ENCODE measurements at regions not wholly inside any gene's neighbourhood (a gene's known extent, or its start where the extent isn't known, plus 50 kb on each side); places are given as distances from the start of the nearest gene placed in this dataset.

DNA sequence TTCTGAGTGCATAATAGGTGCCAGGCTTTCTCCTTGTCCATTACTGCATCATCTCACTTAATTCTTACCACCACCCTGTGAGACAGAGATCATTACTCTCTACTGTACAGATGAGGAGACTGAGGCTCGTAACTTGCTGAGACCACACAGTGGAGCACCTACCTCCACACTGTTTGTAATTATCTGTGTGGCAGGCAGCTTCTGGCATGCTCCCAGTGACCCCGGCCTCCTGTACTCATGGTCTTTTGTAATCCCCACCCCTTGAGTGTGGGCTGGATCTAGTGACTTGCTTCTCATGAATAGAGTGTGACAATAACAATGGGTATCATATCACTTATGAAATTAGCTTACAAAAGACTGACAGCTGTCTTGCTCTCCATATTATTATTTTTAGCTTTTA lies 407.3 kb downstream of the MATN1 start:
- no peak overlapping the region for H3K4me2 ChIP-seq
- H3K4me3 ChIP-seq (IDR thresholded peaks at IDR 0.05; ENCODE audit: insufficient read depth, low read depth, low read length): no peak overlapping the region
- no peaks in the 10 kb centered on the region for H4K20me1 ChIP-seq (ENCODE audit: insufficient read depth)
- H3K27ac ChIP-seq: no peak overlapping the region
- H3K27me3 ChIP-seq (ENCODE audit: insufficient read depth, low read depth): no peaks in the 10 kb centered on the region; the same call in 1 of the 2 replicates
- no peak overlapping the region for H3K9ac ChIP-seq
- H2AFZ ChIP-seq (ENCODE audit: low read depth): no peak overlapping the region
- no peaks in the 10 kb centered on the region for H3K79me2 ChIP-seq (ENCODE audit: insufficient read depth, low read depth)
- TF ChIP-seq, protein P1, sequence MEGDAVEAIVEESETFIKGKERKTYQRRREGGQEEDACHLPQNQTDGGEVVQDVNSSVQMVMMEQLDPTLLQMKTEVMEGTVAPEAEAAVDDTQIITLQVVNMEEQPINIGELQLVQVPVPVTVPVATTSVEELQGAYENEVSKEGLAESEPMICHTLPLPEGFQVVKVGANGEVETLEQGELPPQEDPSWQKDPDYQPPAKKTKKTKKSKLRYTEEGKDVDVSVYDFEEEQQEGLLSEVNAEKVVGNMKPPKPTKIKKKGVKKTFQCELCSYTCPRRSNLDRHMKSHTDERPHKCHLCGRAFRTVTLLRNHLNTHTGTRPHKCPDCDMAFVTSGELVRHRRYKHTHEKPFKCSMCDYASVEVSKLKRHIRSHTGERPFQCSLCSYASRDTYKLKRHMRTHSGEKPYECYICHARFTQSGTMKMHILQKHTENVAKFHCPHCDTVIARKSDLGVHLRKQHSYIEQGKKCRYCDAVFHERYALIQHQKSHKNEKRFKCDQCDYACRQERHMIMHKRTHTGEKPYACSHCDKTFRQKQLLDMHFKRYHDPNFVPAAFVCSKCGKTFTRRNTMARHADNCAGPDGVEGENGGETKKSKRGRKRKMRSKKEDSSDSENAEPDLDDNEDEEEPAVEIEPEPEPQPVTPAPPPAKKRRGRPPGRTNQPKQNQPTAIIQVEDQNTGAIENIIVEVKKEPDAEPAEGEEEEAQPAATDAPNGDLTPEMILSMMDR (conservative IDR thresholded peaks at IDR 0.05; ENCODE audit: low read depth, low read length): no peak
- no peaks in the 10 kb centered on the region for H3K4me1 ChIP-seq (ENCODE audit: low read depth, poor library complexity, severe bottlenecking)
- H3K36me3 ChIP-seq (ENCODE audit: insufficient read depth): no peaks in the 10 kb centered on the region

DNA sequence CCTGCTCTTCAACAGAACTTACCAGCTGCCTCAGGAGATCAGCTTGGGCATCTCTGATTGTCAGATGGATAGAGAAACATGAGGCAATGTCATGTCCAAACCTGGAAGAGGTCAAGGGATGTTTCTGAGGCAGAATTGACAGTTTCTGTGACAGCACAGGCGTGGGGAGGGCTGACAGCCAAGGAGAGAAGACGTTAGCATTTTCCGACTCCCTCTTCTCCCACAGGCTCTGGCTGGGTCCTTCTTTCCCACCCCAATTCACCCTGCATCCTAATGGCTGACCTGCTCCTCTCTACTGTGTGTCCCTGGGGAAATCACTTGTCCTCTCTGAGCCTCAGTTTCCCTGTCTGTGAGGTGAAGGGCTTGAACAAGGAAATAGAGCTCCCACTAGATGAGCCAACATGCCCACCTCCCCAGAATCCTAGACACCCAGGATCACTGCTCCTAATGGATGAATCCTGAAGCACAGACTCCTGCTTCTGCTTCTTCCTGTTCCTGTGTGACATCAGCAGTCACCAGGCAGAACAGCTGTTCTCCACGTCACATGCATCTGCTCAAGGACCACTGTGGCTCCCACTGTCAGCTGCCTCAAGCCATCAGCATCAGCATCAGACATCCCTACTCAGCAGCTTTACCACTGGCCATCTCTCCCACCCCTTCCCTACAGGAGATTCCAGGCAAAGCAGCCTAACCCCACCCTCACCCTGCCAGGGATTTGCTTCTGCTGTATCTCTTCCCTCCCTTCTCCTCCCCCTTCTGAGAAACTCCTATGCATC lies 408.0 kb downstream of the MATN1 start:
- Histone ChIP-seq H3K79me2 (ENCODE audit: insufficient read depth, low read depth) (no peaks in the 10 kb centered on the region), H3K4me2 (no peak overlapping the region), H2AFZ (ENCODE audit: low read depth) (no peak overlapping the region), H3K27me3 (ENCODE audit: insufficient read depth, low read depth) (no peaks in the 10 kb centered on the region), H3K4me1 (ENCODE audit: low read depth, poor library complexity, severe bottlenecking) (no peaks in the 10 kb centered on the region), H3K27ac (no peak overlapping the region), H4K20me1 (ENCODE audit: insufficient read depth) (no peaks in the 10 kb centered on the region), H3K4me3 (IDR thresholded peaks at IDR 0.05; ENCODE audit: insufficient read depth, low read depth, low read length) (no peak overlapping the region), H3K9ac (no peak overlapping the region), H3K36me3 (ENCODE audit: insufficient read depth) (no peaks in the 10 kb centered on the region)
- TF ChIP-seq, protein P1 (conservative IDR thresholded peaks at IDR 0.05; ENCODE audit: low read depth, low read length): no peak

DNA sequence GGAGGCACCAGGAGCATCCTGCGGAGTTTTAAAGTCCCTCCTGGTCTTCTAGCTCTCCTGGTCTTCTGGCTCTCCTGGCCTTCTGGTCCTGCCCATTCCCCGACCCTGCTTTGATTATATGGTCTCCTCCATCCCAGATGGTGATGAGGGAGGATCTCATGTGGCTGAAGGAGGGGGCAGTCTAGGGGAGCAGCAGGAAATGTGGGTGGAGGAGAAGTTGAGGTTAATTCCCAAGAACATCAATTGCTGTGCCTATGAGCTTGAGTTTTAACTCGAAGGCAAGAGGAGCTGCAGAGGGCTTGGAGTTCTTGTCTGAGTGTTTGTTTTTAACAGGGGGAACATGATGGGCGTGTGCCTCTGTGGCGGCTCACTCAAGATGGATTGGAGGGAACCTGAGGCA lies 408.8 kb downstream of the MATN1 start:
- Histone ChIP-seq H3K27ac (no peak overlapping the region), H4K20me1 (ENCODE audit: insufficient read depth) (no peaks in the 10 kb centered on the region), H3K79me2 (ENCODE audit: insufficient read depth, low read depth) (no peaks in the 10 kb centered on the region), H3K4me3 (IDR thresholded peaks at IDR 0.05; ENCODE audit: insufficient read depth, low read depth, low read length) (no peak overlapping the region), H3K4me1 (ENCODE audit: low read depth, poor library complexity, severe bottlenecking) (no peaks in the 10 kb centered on the region), H3K27me3 (ENCODE audit: insufficient read depth, low read depth) (no peaks in the 10 kb centered on the region), H3K4me2 (no peak overlapping the region), H3K9ac (no peak overlapping the region), H3K36me3 (ENCODE audit: insufficient read depth) (no peaks in the 10 kb centered on the region), H2AFZ (ENCODE audit: low read depth) (no peak overlapping the region)
- TF ChIP-seq, protein P1 (conservative IDR thresholded peaks at IDR 0.05; ENCODE audit: low read depth, low read length): no peak

DNA sequence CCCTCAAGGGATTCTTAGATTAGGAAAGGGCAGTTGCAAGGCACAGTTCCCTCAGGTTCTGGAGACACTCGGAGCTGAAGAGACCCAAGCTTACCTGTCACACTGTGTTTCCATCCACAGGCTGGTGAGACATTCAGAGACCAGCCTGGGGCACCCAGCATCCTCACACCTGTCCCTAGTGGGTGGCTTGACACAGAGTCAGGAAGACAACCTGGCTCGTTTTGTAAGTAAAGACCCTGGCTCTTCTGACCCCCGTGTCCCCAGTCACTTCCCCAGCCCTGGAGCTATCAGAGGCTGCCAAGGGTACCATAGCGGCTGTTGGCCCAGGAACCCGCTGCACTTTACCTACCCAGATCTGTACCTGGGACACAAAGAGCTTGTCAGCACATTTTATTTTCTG lies 409.8 kb downstream of the MATN1 start:
- Histone ChIP-seq H3K4me3 (IDR thresholded peaks at IDR 0.05; ENCODE audit: insufficient read depth, low read depth, low read length) (no peak overlapping the region), H3K36me3 (ENCODE audit: insufficient read depth) (no peaks in the 10 kb centered on the region), H3K4me2 (no peak overlapping the region), H3K27me3 (ENCODE audit: insufficient read depth, low read depth) (no peaks in the 10 kb centered on the region), H4K20me1 (ENCODE audit: insufficient read depth) (no peaks in the 10 kb centered on the region), H3K9ac (no peak overlapping the region), H3K27ac (no peak overlapping the region), H3K4me1 (ENCODE audit: low read depth, poor library complexity, severe bottlenecking) (no peaks in the 10 kb centered on the region), H2AFZ (ENCODE audit: low read depth) (no peak overlapping the region), H3K79me2 (ENCODE audit: insufficient read depth, low read depth) (no peaks in the 10 kb centered on the region)
- TF ChIP-seq, protein P1 (conservative IDR thresholded peaks at IDR 0.05; ENCODE audit: low read depth, low read length): no peak

All from KMS-11 (cell line).